ENCODE measurements at regions not wholly inside any gene's neighbourhood (a gene's known extent, or its start where the extent isn't known, plus 50 kb on each side); places are given as distances from the start of the nearest gene placed in this dataset.

- no peak for DNase-seq (ENCODE audit: extremely low spot score)
- TF ChIP-seq CTCF (IDR thresholded peaks at IDR 0.05; ENCODE audit: control extremely low read depth, extremely low read depth, low read depth, missing control alignments): no peak
- POLR2A ChIA-PET: no interaction called here
- CTCF ChIA-PET: interaction anchor here (0.7 kb wide), 1 partner anchor 9 kb away, joined by 3 read pairs; no protein-coding TSS in a partner anchor
These were observed 55.5 kb upstream of the LDHB start for GRCh38 chr12:21713133-21713532.

DNA sequence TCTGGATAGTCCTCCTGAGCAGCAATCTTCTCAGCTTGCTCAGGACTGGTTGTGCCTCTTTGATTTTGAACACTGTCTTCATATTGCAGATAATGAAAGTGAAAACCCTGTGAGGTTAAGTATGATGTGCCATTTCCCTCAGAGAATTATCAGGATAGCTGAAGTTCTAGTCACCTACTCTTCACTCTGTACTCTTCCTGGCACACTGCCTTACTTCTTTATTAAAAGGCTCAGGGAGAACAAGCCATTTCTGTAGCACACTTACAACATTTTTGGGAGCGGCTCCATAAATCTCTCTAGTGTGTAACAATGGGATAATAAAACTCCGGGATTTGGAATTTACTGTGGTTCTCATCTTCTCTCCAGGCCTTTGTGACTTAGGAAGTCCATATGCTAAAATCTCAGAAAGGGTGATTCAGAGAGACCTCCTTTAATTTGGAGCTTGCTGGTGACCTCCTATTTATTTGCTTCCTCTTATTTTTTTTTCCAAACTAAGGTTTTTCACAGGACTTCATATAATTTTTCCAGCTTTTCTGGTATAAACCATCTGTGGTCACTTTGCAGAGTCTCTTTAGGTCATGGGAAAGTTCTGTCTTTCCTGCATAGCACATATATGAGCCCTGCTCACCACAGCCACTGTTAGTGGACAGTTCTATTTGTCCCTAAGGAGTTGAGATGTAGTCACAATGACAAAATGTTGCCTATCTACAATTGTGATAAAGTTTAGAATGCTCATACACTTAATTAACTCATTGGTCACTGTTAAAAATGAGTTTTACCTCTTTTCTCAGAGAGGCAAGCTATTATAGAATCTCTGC lies 53.5 kb upstream of the LDHB start:
- TF ChIP-seq CTCF (IDR thresholded peaks at IDR 0.05; ENCODE audit: control extremely low read depth, extremely low read depth, low read depth, missing control alignments): no peak
- CTCF ChIA-PET: interaction anchor here (1.2 to 3.6 kb wide), 3 partner anchors 13 to 73 kb away, joined by 3 to 23 read pairs (median 4); no protein-coding TSS in a partner anchor
- POLR2A ChIA-PET: no interaction called here
- no peak for DNase-seq (ENCODE audit: extremely low spot score)
